GM18951 (cell line): ENCODE measurements at regions not wholly inside any gene's neighbourhood (a gene's known extent, or its start where the extent isn't known, plus 50 kb on each side); places are given as distances from the start of the nearest gene placed in this dataset.

Experiments used
- POLR2A ChIP-seq: IDR thresholded peaks from 4 replicates; pipeline ENCODE4 v1.6.1; 2011; ENCODE audit warnings: mild to moderate bottlenecking; ENCODE audit not compliant: insufficient read length, insufficient read depth; ENCODE audit errors: extremely low read depth
- in situ Hi-C: fragments of 300-500 bp; cut with MboI; formaldehyde crosslinking; loops from one replicate; pipeline ENCODE4 v1.12.0; 2022; ENCODE audit warnings: low sequenced_read_pairs, mixed read lengths, inconsistent platforms; ENCODE audit not compliant: unreplicated experiment

- no peak for TF ChIP-seq POLR2A
- in situ Hi-C loops, result no loop called here
Measured at GRCh38 chr10:108249940-108250339, 1085.4 kb upstream of the SORCS1 start.

GRCh38 chr10:108244443-108245228 lies 1080.1 kb upstream of the SORCS1 start:
- in situ Hi-C loops, result no loop called here
- no peak for TF ChIP-seq POLR2A

GRCh38 chr10:108241166-108241565 lies 1076.7 kb upstream of the SORCS1 start:
- in situ Hi-C loops, result no loop called here
- no peak for TF ChIP-seq POLR2A

DNA sequence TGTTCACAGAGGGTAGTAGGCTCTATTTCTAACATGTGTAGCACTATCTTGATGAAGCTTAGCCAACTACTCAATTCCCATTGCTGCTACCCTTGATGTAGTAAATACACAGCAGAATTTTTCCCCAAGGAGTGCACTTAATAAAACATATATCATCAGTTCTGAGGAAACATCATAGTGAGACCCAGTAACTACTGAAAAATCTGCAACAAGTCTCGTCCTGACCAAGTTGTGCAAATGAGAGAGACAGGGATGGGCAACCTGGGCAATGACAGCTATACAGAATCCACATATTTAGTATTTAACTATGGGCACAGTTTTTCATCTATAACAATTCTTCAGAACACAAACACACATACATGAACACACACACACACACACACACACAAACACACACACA lies 1073.8 kb upstream of the SORCS1 start:
- no peak for TF ChIP-seq POLR2A
- in situ Hi-C loops, result no loop called here

- in situ Hi-C loops, result no loop called here
- TF ChIP-seq POLR2A, result no peak
Measured at GRCh38 chr10:108230478-108231170, 1066.1 kb upstream of the SORCS1 start.

- TF ChIP-seq POLR2A, result no peak
- in situ Hi-C loops, result no loop called here
Measured at GRCh38 chr10:108208732-108209131, 1044.2 kb upstream of the SORCS1 start.

DNA sequence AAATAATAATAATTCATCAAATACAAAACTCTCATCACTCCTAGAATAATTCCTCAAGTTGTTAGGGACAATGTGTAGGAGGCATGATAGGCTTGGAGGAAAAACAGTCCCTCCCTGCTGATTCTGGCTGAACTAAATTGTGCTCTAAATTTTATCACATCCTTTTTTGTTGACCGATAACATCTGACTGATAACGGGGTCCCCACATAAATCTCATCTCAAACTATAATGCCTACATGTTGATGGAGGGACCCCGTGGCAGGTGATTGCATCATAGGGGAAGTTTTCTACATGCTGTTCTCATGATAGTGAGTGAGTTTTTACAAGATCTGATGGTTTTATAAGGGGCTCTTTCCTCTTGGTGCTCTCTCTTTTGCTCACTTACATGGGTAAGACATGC lies 1043.5 kb upstream of the SORCS1 start:
- no peak for TF ChIP-seq POLR2A
- in situ Hi-C loops, result no loop called here

- in situ Hi-C loops, result no loop called here
- TF ChIP-seq POLR2A, result no peak
Measured at GRCh38 chr10:108204528-108205305, 1040.2 kb upstream of the SORCS1 start.

DNA sequence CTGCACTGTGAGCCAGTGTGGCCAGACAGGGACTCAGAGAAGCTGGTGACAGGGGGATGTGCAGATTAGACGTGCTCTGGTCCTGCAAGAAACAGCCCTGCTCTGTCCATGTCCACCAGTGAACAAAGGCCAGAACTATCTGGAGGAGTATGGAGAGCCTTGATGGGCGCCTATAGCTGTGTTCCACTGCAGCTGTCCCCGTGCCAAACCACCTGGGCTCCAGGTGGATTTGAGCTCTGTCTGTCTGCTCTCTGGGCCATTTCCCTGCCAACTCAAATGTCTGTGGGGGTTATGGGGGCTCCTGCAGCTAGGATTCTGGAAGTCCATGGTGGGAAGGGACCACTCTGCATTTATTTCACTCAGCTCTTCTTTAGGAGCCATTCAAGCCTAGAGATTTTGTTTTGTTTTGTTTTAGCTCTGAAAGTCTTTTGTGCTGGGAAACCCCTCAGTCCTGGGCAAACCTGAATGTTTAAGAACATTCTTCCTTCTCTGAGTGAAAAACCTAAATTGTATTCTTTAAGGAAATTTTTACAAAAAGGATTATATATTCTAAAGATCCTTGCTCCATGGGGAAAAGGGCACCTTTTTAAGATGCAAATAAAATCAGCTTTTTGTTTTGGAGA lies 1039.5 kb upstream of the SORCS1 start:
- no peak for TF ChIP-seq POLR2A
- in situ Hi-C loops, result no loop called here

- in situ Hi-C loops, result no loop called here
- TF ChIP-seq POLR2A, result no peak
Measured at GRCh38 chr10:108187408-108188012, 1023.0 kb upstream of the SORCS1 start.

- TF ChIP-seq POLR2A, result no peak
- in situ Hi-C loops, result no loop called here
Measured at GRCh38 chr10:108184114-108184513, 1019.6 kb upstream of the SORCS1 start.

DNA sequence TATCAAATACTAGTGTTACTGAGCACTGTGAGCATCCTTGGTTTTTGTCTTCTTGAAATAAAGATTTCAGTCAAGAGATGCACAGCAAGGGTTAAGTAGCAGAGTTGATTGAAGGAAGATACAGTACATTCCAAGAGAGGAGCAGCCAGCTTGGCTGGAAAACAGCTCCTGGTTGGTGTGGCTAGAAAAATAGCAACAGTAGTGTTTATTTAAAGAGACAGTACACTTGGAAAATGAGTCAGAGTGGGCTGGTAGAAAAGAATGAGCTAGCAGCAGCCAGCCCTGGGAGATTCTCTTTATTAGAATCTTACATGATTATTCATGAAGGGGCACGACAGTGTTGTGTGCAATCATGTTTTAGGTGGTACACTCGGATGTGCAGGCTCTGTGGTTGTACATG lies 1016.4 kb upstream of the SORCS1 start:
- in situ Hi-C loops, result no loop called here
- no peak for TF ChIP-seq POLR2A

GRCh38 chr10:108169846-108170245 lies 1005.3 kb upstream of the SORCS1 start:
- TF ChIP-seq POLR2A, result no peak
- in situ Hi-C loops, result no loop called here
